WERI-Rb-1 (cell line): ENCODE measurements at regions not wholly inside any gene's neighbourhood (a gene's known extent, or its start where the extent isn't known, plus 50 kb on each side); places are given as distances from the start of the nearest gene placed in this dataset.

ENCODE experiments used
- DNase-seq: peaks from one replicate; pipeline ENCODE4 v3.0.0-alpha.2; 2020
- H3K27ac ChIP-seq: fragments of 250-450 bp; sonication (Bioruptor Pico); 2 replicates; pipeline ENCODE4 v1.5.1; 2020; ENCODE audit warnings: mild to moderate bottlenecking, moderate library complexity
- H3K27me3 ChIP-seq: fragments of 250-450 bp; sonication (Bioruptor Pico); 2 replicates; pipeline ENCODE4 v1.5.1; 2021; ENCODE audit warnings: mild to moderate bottlenecking, low read depth, moderate library complexity; ENCODE audit not compliant: insufficient read depth, severe bottlenecking
- H3K36me3 ChIP-seq: fragments of 250-450 bp; sonication (Bioruptor Pico); 2 replicates; pipeline ENCODE4 v1.5.1; 2020; ENCODE audit warnings: mild to moderate bottlenecking, moderate library complexity
- H3K4me3 ChIP-seq: 2 replicates; pipeline ENCODE4 v1.5.1; 2011; ENCODE audit warnings: low read depth, mild to moderate bottlenecking, control low read depth, low read length
- H3K9me3 ChIP-seq: fragments of 250-450 bp; sonication (Bioruptor Pico); 2 replicates; pipeline ENCODE4 v1.5.1; 2021; ENCODE audit warnings: mild to moderate bottlenecking, moderate library complexity; ENCODE audit not compliant: severe bottlenecking
- CTCF ChIP-seq: IDR thresholded peaks from 2 replicates; pipeline ENCODE4 v1.5.1; 2011; ENCODE audit warnings: low read depth, mild to moderate bottlenecking, control low read depth, inconsistent platforms, low read length

- H3K9me3 ChIP-seq: no peaks in the 10 kb centered on the region
- H3K36me3 ChIP-seq: no peaks in the 10 kb centered on the region
- DNase-seq: no peak
- no peak overlapping the region for H3K27ac ChIP-seq
- no peak for TF ChIP-seq CTCF
- H3K27me3 ChIP-seq: no peaks in the 10 kb centered on the region
- H3K4me3 ChIP-seq: no peak overlapping the region
These were observed 123.2 kb upstream of the EPHA3 start for GRCh38 chr3:88984256-88984655.

GRCh38 chr3:88984832-88985231 lies 122.6 kb upstream of the EPHA3 start:
- DNase-seq: no peak
- no peaks in the 10 kb centered on the region for H3K9me3 ChIP-seq
- H3K4me3 ChIP-seq: no peak overlapping the region
- H3K27me3 ChIP-seq: no peaks in the 10 kb centered on the region
- TF ChIP-seq CTCF: no peak
- no peaks in the 10 kb centered on the region for H3K36me3 ChIP-seq
- no peak overlapping the region for H3K27ac ChIP-seq

GRCh38 chr3:88985491-88985890 lies 121.9 kb upstream of the EPHA3 start:
- no peak for DNase-seq
- Histone ChIP-seq H3K36me3 (no peaks in the 10 kb centered on the region), H3K27ac (no peak overlapping the region), H3K27me3 (no peaks in the 10 kb centered on the region), H3K9me3 (no peaks in the 10 kb centered on the region), H3K4me3 (no peak overlapping the region)
- TF ChIP-seq CTCF: no peak

GRCh38 chr3:88986834-88987233 lies 120.6 kb upstream of the EPHA3 start:
- H3K27ac ChIP-seq: no peak overlapping the region
- DNase-seq: no peak
- H3K4me3 ChIP-seq: no peak overlapping the region
- H3K27me3 ChIP-seq: no peaks in the 10 kb centered on the region
- H3K9me3 ChIP-seq: no peaks in the 10 kb centered on the region
- no peaks in the 10 kb centered on the region for H3K36me3 ChIP-seq
- no peak for TF ChIP-seq CTCF

GRCh38 chr3:88987776-88988175 lies 119.6 kb upstream of the EPHA3 start:
- H3K27ac ChIP-seq: no peak overlapping the region
- DNase-seq: no peak
- no peaks in the 10 kb centered on the region for H3K36me3 ChIP-seq
- no peak for TF ChIP-seq CTCF
- no peaks in the 10 kb centered on the region for H3K27me3 ChIP-seq
- no peaks in the 10 kb centered on the region for H3K9me3 ChIP-seq
- no peak overlapping the region for H3K4me3 ChIP-seq

GRCh38 chr3:88988906-88989305 lies 118.5 kb upstream of the EPHA3 start:
- no peaks in the 10 kb centered on the region for H3K9me3 ChIP-seq
- no peak for TF ChIP-seq CTCF
- no peaks in the 10 kb centered on the region for H3K36me3 ChIP-seq
- H3K4me3 ChIP-seq: no peak overlapping the region
- H3K27ac ChIP-seq: no peak overlapping the region
- DNase-seq: no peak
- H3K27me3 ChIP-seq: no peaks in the 10 kb centered on the region
